Left ventricle myocardium inferior (tissue), 1 donor: ENCODE measurements at regions not wholly inside any gene's neighbourhood (a gene's known extent, or its start where the extent isn't known, plus 50 kb on each side); places are given as distances from the start of the nearest gene placed in this dataset.

ENCODE experiments used
- DNase-seq: peaks from one replicate; pipeline ENCODE4 v3.0.0-alpha.2; 2020
- H3K27ac ChIP-seq: fragments of 200-600 bp; replicated peaks from 2 replicates; pipeline ENCODE4 v1.8.0; 2021
- H3K27me3 ChIP-seq: fragments of 200-600 bp; 2 replicates; pipeline ENCODE4 v1.8.0; 2021; ENCODE audit warnings: low read depth
- H3K36me3 ChIP-seq: fragments of 200-600 bp; 2 replicates; pipeline ENCODE4 v1.8.0; 2021
- H3K4me1 ChIP-seq: fragments of 200-600 bp; 2 replicates; pipeline ENCODE4 v1.8.0; 2021
- H3K4me3 ChIP-seq: fragments of 200-600 bp; 2 replicates; pipeline ENCODE4 v1.8.0; 2021; ENCODE audit warnings: mild to moderate bottlenecking, moderate library complexity
- H3K9me3 ChIP-seq: fragments of 200-600 bp; replicated peaks from 2 replicates; pipeline ENCODE4 v1.8.0; 2021
- intact Hi-C: fragments of 100-400 bp; cut with micrococcal nuclease; formaldehyde crosslinking; loops from one replicate; pipeline ENCODE4 v1.11.0; 2022
- TF ChIP-seq, protein P1 (sequence below): fragments of 200-600 bp; IDR thresholded peaks from 2 replicates; pipeline ENCODE4 v1.8.0; 2021; ENCODE audit warnings: antibody characterized with exemption, mild to moderate bottlenecking, borderline replicate concordance
- donor health status: DM: no; HTN: yes; CAD: no; lungs with severe emphysema.

DNA sequence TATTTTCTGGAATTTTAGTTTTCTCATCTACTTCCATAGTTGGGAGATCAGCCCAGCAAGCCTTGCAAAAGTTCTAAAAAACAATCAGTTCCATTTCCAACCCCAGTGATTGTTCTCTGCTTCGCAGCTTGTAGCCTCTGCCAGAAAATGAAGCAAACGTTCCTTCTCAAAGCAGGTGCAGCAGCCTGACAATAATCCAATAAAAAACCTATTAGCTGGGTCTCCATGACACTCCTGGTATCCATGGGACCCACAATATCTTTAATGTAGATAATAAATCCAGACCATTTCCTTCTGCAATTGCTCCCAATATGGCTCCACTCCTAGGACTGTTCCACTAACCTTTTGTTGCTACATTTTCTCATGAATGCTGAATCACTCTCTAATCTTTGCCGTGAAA lies 140.8 kb upstream of the SETBP1 start:
- no peak for DNase-seq
- TF ChIP-seq, protein P1, sequence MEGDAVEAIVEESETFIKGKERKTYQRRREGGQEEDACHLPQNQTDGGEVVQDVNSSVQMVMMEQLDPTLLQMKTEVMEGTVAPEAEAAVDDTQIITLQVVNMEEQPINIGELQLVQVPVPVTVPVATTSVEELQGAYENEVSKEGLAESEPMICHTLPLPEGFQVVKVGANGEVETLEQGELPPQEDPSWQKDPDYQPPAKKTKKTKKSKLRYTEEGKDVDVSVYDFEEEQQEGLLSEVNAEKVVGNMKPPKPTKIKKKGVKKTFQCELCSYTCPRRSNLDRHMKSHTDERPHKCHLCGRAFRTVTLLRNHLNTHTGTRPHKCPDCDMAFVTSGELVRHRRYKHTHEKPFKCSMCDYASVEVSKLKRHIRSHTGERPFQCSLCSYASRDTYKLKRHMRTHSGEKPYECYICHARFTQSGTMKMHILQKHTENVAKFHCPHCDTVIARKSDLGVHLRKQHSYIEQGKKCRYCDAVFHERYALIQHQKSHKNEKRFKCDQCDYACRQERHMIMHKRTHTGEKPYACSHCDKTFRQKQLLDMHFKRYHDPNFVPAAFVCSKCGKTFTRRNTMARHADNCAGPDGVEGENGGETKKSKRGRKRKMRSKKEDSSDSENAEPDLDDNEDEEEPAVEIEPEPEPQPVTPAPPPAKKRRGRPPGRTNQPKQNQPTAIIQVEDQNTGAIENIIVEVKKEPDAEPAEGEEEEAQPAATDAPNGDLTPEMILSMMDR = no peak
- H3K4me3 ChIP-seq = no peak overlapping the region
- H3K4me1 ChIP-seq = no peaks in the 10 kb centered on the region
- H3K9me3 ChIP-seq = no peaks in the 10 kb centered on the region
- H3K27me3 ChIP-seq = no peaks in the 10 kb centered on the region
- H3K27ac ChIP-seq = no peak overlapping the region
- intact Hi-C loops = no loop called here
- H3K36me3 ChIP-seq = no peaks in the 10 kb centered on the region

DNA sequence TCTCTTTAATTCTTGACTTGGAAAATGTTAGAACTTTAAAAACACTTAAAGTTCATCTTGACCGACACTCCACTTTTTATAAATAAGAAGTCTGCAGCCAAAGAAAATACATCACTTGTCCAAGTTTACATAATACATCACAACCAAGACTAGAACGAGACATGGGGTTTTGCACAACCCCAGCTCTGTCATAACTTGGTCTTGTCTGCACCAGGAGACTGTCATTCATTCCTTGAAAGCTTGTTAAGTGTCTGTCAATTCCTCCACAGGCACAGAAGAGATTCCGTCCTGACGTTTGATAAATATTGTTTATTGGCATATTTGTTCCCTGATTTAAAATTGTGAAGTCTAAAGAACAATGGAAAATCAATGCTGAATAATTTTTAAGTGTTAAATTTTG lies 139.5 kb upstream of the SETBP1 start:
- intact Hi-C loops = no loop called here
- no peaks in the 10 kb centered on the region for H3K4me1 ChIP-seq
- no peak for DNase-seq
- no peaks in the 10 kb centered on the region for H3K36me3 ChIP-seq
- no peaks in the 10 kb centered on the region for H3K9me3 ChIP-seq
- no peak overlapping the region for H3K4me3 ChIP-seq
- no peaks in the 10 kb centered on the region for H3K27me3 ChIP-seq
- TF ChIP-seq, protein P1 = no peak
- no peak overlapping the region for H3K27ac ChIP-seq

DNA sequence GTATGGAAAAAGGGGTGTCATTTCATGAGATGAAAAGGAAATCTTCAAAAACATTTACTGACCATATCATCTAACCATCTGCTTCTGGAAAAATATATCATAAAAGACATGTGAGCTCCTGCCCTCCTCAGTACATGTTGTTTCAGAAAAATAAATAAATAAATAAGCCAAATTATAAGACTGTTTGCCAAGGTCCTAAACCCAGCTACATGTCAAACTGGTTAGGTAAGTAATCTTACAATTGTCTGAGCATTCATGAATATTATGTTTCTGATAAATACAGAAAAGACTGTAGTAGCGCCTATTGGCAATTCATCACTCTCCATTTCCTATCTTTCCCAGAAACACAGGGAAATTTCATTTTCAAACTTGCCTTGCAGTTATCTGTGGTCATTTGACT lies 138.9 kb upstream of the SETBP1 start:
- TF ChIP-seq, protein P1 = no peak
- no peaks in the 10 kb centered on the region for H3K9me3 ChIP-seq

DNA sequence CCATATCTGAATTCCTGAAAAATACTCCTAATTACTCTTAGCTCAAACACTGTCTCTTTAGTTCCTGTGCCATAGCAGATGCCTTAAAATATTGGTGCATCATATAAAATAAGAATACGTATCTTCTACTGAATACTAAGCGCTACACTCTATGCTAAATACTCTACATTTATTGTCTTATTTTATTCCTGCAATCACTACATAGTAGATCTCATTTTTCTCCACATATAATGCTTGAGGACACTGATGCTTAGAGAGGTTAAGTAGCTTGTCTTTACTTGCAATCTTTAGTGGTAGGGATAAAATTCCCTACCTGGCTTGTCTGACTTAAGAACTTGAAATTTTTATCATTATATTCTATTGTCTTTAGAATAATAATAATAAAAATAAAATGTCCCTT lies 137.3 kb upstream of the SETBP1 start:
- TF ChIP-seq, protein P1 = no peak
- no peaks in the 10 kb centered on the region for H3K36me3 ChIP-seq
- no peak overlapping the region for H3K4me3 ChIP-seq
- H3K27me3 ChIP-seq = no peaks in the 10 kb centered on the region
- intact Hi-C loops = no loop called here
- DNase-seq = no peak
- H3K27ac ChIP-seq = no peak overlapping the region
- H3K4me1 ChIP-seq = no peaks in the 10 kb centered on the region
- no peaks in the 10 kb centered on the region for H3K9me3 ChIP-seq

More for the DNA sequence above, 138.9 kb upstream of the SETBP1 start:
- no peak overlapping the region for H3K4me3 ChIP-seq
- H3K36me3 ChIP-seq = no peaks in the 10 kb centered on the region
- H3K4me1 ChIP-seq = no peaks in the 10 kb centered on the region
- intact Hi-C loops = no loop called here
- H3K27me3 ChIP-seq = no peaks in the 10 kb centered on the region
- no peak for DNase-seq
- H3K27ac ChIP-seq = no peak overlapping the region

DNA sequence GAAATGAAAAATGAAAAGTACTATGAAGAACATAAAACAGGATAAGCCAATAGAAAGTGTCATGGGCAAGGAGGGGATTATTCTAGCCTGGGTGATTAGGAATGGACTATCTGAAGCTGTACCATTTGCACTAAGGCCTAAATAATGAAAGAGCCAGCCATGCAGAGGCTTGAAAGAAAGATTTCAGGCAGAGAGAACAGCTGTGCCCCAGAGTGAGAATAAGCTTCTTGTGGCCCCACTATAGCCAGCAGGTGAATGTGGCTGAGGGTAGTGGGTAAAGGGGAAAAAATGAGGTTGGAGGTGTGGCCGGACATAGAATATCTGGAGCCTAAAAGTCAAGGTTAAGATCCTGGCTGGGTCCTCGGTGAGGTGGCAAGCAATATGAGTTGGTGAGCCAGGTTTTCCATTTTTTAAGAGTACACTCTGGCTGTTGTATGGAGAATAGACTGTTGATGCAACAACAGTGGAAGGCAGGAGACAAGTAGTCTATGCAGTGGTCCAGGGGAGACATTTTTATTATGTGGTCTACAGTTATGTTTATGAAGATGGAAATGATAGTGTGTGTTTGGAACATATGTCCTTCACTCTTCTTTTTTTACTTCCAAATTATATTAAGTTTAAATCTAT lies 135.2 kb upstream of the SETBP1 start:
- H3K9me3 ChIP-seq = no peaks in the 10 kb centered on the region
- no peak overlapping the region for H3K4me3 ChIP-seq
- DNase-seq = no peak
- H3K36me3 ChIP-seq = no peaks in the 10 kb centered on the region
- no peaks in the 10 kb centered on the region for H3K27me3 ChIP-seq
- H3K27ac ChIP-seq = no peak overlapping the region
- H3K4me1 ChIP-seq = no peaks in the 10 kb centered on the region
- intact Hi-C loops = no loop called here
- TF ChIP-seq, protein P1 = no peak
